ENCODE measurements at regions not wholly inside any gene's neighbourhood (a gene's known extent, or its start where the extent isn't known, plus 50 kb on each side); places are given as distances from the start of the nearest gene placed in this dataset.

GRCh38 chr16:49972961-49973360, 52.1 kb upstream of the CNEP1R1 start:
- no peak for TF ChIP-seq CTCF (IDR thresholded peaks at IDR 0.05; ENCODE audit: unreplicated experiment)

More at GRCh38 chr16:49972961-49973360, 52.1 kb upstream of the CNEP1R1 start:
- Mint-ChIP-seq H3K36me3 (ENCODE audit: insufficient read depth) (no peaks in the 10 kb centered on the region), H3K9me3 (ENCODE audit: low read depth) (peaks cover 5% of the 10 kb centered on the region), H3K4me3 (ENCODE audit: low read depth) (no peak overlapping the region), H3K27me3 (peaks cover 1% of the 10 kb centered on the region), H3K4me1 (ENCODE audit: low read depth) (peaks cover 8% of the 10 kb centered on the region), H3K27ac (no peak overlapping the region)
- no peak for DNase-seq (ENCODE audit: low spot score, unreplicated experiment)
